ENCODE measurements at regions not wholly inside any gene's neighbourhood (a gene's known extent, or its start where the extent isn't known, plus 50 kb on each side); places are given as distances from the start of the nearest gene placed in this dataset.

- TF ChIP-seq CTCF (conservative IDR thresholded peaks at IDR 0.05) (no peak), EZH2 (IDR thresholded peaks at IDR 0.05; ENCODE audit: low read depth) (no peak)
Observed at GRCh38 chr1:194114288-194114687, 927.9 kb upstream of the B3GALT2 start.

Data from PC-9 (cell line).